ENCODE measurements at regions not wholly inside any gene's neighbourhood (a gene's known extent, or its start where the extent isn't known, plus 50 kb on each side); places are given as distances from the start of the nearest gene placed in this dataset.

GRCh38 chr11:29005401-29005980 lies 897.3 kb downstream of the METTL15 start:
- H3K9me3 Mint-ChIP-seq (ENCODE audit: unreplicated experiment) = no peaks in the 10 kb centered on the region
- H3K9ac ChIP-seq (ENCODE audit: low read length) = no peak overlapping the region
- no peak overlapping the region for H3K27ac Mint-ChIP-seq (ENCODE audit: unreplicated experiment)
- no peak overlapping the region for H3K4me3 Mint-ChIP-seq (ENCODE audit: unreplicated experiment)
- no peak overlapping the region for H2AFZ ChIP-seq (ENCODE audit: low read depth, low read length)
- H4K20me1 ChIP-seq (ENCODE audit: insufficient read depth, low read length) = no peaks in the 10 kb centered on the region
- no peak overlapping the region for H3K4me2 ChIP-seq (ENCODE audit: low read length)
- H3K27me3 ChIP-seq (ENCODE audit: insufficient read depth, low read length) = no peaks in the 10 kb centered on the region
- no peaks in the 10 kb centered on the region for H3K4me1 Mint-ChIP-seq (ENCODE audit: low read depth, unreplicated experiment)
- DNase-seq (ENCODE audit: low read depth) = no peak
- TF ChIP-seq EZH2 (IDR thresholded peaks at IDR 0.05; ENCODE audit: insufficient read depth, low read length) (no peak), CTCF (IDR thresholded peaks at IDR 0.05; ENCODE audit: insufficient read depth, low read depth, low read length) (no peak)
- H3K4me1 ChIP-seq (ENCODE audit: insufficient read depth, low read length) = no peaks in the 10 kb centered on the region
- no peaks in the 10 kb centered on the region for H3K79me2 ChIP-seq (ENCODE audit: insufficient read depth, low read length)
- no peaks in the 10 kb centered on the region for H3K9me3 ChIP-seq (ENCODE audit: insufficient read depth, low read depth, low read length)
- no peaks in the 10 kb centered on the region for H3K36me3 ChIP-seq (ENCODE audit: insufficient read depth, low read length)
- no peak overlapping the region for H3K27ac ChIP-seq (ENCODE audit: low read depth, low read length)
- H3K27me3 Mint-ChIP-seq (ENCODE audit: low read depth, unreplicated experiment) = no peaks in the 10 kb centered on the region
- no peak overlapping the region for H3K4me3 ChIP-seq (ENCODE audit: insufficient read depth, low read depth, low read length)
- no peaks in the 10 kb centered on the region for H3K36me3 Mint-ChIP-seq (ENCODE audit: low read depth, unreplicated experiment)
- no peak for FAIRE-seq

- no peaks in the 10 kb centered on the region for H3K9me3 ChIP-seq (ENCODE audit: insufficient read depth, low read depth, low read length)
- no peaks in the 10 kb centered on the region for H3K36me3 ChIP-seq (ENCODE audit: insufficient read depth, low read length)
- H3K27me3 ChIP-seq (ENCODE audit: insufficient read depth, low read length) = no peaks in the 10 kb centered on the region
- H3K79me2 ChIP-seq (ENCODE audit: insufficient read depth, low read length) = no peaks in the 10 kb centered on the region
- no peak overlapping the region for H3K4me2 ChIP-seq (ENCODE audit: low read length)
- Mint-ChIP-seq H3K27me3 (ENCODE audit: low read depth, unreplicated experiment) (no peaks in the 10 kb centered on the region), H3K4me3 (ENCODE audit: unreplicated experiment) (no peak overlapping the region), H3K36me3 (ENCODE audit: low read depth, unreplicated experiment) (no peaks in the 10 kb centered on the region), H3K4me1 (ENCODE audit: low read depth, unreplicated experiment) (no peaks in the 10 kb centered on the region), H3K27ac (ENCODE audit: unreplicated experiment) (no peak overlapping the region), H3K9me3 (ENCODE audit: unreplicated experiment) (no peaks in the 10 kb centered on the region)
- H4K20me1 ChIP-seq (ENCODE audit: insufficient read depth, low read length) = no peaks in the 10 kb centered on the region
- FAIRE-seq (no peak), DNase-seq (ENCODE audit: low read depth) (no peak)
- H3K9ac ChIP-seq (ENCODE audit: low read length) = no peak overlapping the region
- no peak overlapping the region for H3K4me3 ChIP-seq (ENCODE audit: insufficient read depth, low read depth, low read length)
- no peak overlapping the region for H3K27ac ChIP-seq (ENCODE audit: low read depth, low read length)
- no peak overlapping the region for H2AFZ ChIP-seq (ENCODE audit: low read depth, low read length)
- no peaks in the 10 kb centered on the region for H3K4me1 ChIP-seq (ENCODE audit: insufficient read depth, low read length)
- TF ChIP-seq EZH2 (IDR thresholded peaks at IDR 0.05; ENCODE audit: insufficient read depth, low read length) (no peak), CTCF (IDR thresholded peaks at IDR 0.05; ENCODE audit: insufficient read depth, low read depth, low read length) (no peak)
Observed at GRCh38 chr11:29002816-29003215, 894.6 kb downstream of the METTL15 start.

- Mint-ChIP-seq H3K4me1 (ENCODE audit: low read depth, unreplicated experiment) (no peaks in the 10 kb centered on the region), H3K27ac (ENCODE audit: unreplicated experiment) (no peak overlapping the region), H3K9me3 (ENCODE audit: unreplicated experiment) (no peaks in the 10 kb centered on the region), H3K4me3 (ENCODE audit: unreplicated experiment) (no peak overlapping the region), H3K27me3 (ENCODE audit: low read depth, unreplicated experiment) (no peaks in the 10 kb centered on the region), H3K36me3 (ENCODE audit: low read depth, unreplicated experiment) (no peaks in the 10 kb centered on the region)
- Histone ChIP-seq H3K4me1 (ENCODE audit: insufficient read depth, low read length) (no peaks in the 10 kb centered on the region), H3K36me3 (ENCODE audit: insufficient read depth, low read length) (no peaks in the 10 kb centered on the region), H3K27me3 (ENCODE audit: insufficient read depth, low read length) (no peaks in the 10 kb centered on the region), H2AFZ (ENCODE audit: low read depth, low read length) (no peak overlapping the region), H3K9me3 (ENCODE audit: insufficient read depth, low read depth, low read length) (no peaks in the 10 kb centered on the region), H3K79me2 (ENCODE audit: insufficient read depth, low read length) (no peaks in the 10 kb centered on the region), H3K27ac (ENCODE audit: low read depth, low read length) (no peak overlapping the region), H3K4me3 (ENCODE audit: insufficient read depth, low read depth, low read length) (no peak overlapping the region), H3K9ac (ENCODE audit: low read length) (no peak overlapping the region), H4K20me1 (ENCODE audit: insufficient read depth, low read length) (no peaks in the 10 kb centered on the region), H3K4me2 (ENCODE audit: low read length) (no peak overlapping the region)
- FAIRE-seq (no peak), DNase-seq (ENCODE audit: low read depth) (no peak)
- TF ChIP-seq CTCF (IDR thresholded peaks at IDR 0.05; ENCODE audit: insufficient read depth, low read depth, low read length) (no peak), EZH2 (IDR thresholded peaks at IDR 0.05; ENCODE audit: insufficient read depth, low read length) (no peak)
Observed at GRCh38 chr11:28999620-29000019, 891.4 kb downstream of the METTL15 start.
